ENCODE measurements at regions not wholly inside any gene's neighbourhood (a gene's known extent, or its start where the extent isn't known, plus 50 kb on each side); places are given as distances from the start of the nearest gene placed in this dataset.

DNA sequence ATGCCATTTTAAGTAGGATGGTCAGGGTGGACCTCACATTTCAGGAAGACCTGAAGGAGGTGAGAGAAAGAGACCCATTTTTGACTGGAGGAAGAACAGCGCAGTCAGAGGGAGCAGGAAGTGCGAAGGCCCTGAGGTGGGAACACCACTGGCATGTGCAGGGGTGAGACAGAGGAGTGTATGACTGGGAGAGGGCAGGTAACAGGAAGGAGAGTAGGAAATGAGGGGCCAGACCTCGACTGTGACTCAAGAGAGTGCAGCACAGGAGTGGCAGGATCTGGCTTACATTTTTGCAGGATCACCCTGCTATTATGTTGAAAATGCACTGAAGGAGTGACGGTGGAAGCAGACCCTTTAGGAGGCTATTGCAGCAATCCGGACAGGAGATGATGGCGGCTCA lies 117.7 kb upstream of the CDYL start:
- no peak for DNase-seq
- no peaks in the 10 kb centered on the region for H3K9me3 ChIP-seq
- TF ChIP-seq, protein P1, sequence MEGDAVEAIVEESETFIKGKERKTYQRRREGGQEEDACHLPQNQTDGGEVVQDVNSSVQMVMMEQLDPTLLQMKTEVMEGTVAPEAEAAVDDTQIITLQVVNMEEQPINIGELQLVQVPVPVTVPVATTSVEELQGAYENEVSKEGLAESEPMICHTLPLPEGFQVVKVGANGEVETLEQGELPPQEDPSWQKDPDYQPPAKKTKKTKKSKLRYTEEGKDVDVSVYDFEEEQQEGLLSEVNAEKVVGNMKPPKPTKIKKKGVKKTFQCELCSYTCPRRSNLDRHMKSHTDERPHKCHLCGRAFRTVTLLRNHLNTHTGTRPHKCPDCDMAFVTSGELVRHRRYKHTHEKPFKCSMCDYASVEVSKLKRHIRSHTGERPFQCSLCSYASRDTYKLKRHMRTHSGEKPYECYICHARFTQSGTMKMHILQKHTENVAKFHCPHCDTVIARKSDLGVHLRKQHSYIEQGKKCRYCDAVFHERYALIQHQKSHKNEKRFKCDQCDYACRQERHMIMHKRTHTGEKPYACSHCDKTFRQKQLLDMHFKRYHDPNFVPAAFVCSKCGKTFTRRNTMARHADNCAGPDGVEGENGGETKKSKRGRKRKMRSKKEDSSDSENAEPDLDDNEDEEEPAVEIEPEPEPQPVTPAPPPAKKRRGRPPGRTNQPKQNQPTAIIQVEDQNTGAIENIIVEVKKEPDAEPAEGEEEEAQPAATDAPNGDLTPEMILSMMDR (IDR thresholded peaks at IDR 0.05): no peak
- H3K4me3 ChIP-seq: no peak overlapping the region
- intact Hi-C loops (cut with DNase I): no loop called here
- H3K27me3 ChIP-seq: no peaks in the 10 kb centered on the region
- H3K36me3 ChIP-seq: no peaks in the 10 kb centered on the region
- ATAC-seq: no peak
- WGBS, 2 donors: 80 to 85% methylated on average over 6 of the region's 6 CpGs
- peaks cover 0 to 6% (median 0%) of the 10 kb centered on the region in 9 donors for H3K4me1 ChIP-seq
- H3K27ac ChIP-seq: no peak overlapping the region

DNA sequence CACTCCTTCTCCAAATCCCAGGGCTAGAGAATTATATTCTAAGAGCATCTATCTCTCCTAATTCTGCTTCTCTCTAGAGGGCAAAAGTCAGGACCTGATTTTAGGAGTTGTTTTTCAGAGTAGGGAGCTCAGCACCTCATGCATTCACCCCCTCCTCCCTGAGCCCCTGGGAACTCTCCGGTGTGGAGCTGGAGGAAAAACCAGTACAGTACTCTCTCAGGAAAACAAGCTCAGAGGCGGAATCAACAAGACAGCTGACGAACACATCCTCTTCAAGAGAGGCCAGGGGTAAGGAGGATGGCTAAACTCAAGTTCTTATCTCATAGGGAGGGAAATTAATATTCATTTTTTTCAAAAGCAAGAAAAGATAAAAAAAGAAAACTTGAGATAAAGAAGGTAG lies 120.1 kb upstream of the CDYL start:
- no peak overlapping the region for H3K27ac ChIP-seq
- peaks cover 0 to 5% (median 0%) of the 10 kb centered on the region in 9 donors for H3K4me1 ChIP-seq
- intact Hi-C loops (cut with DNase I): no loop called here
- no peak overlapping the region for H3K4me3 ChIP-seq
- no peak for DNase-seq
- H3K9me3 ChIP-seq: peaks cover 0 to 10% (median 0%) of the 10 kb centered on the region in 11 donors
- TF ChIP-seq, protein P1 (IDR thresholded peaks at IDR 0.05): no peak
- ATAC-seq: no peak
- no peaks in the 10 kb centered on the region for H3K36me3 ChIP-seq
- no peaks in the 10 kb centered on the region for H3K27me3 ChIP-seq
- WGBS, 2 donors: 71 to 74% methylated on average over 3 of the region's 3 CpGs

DNA sequence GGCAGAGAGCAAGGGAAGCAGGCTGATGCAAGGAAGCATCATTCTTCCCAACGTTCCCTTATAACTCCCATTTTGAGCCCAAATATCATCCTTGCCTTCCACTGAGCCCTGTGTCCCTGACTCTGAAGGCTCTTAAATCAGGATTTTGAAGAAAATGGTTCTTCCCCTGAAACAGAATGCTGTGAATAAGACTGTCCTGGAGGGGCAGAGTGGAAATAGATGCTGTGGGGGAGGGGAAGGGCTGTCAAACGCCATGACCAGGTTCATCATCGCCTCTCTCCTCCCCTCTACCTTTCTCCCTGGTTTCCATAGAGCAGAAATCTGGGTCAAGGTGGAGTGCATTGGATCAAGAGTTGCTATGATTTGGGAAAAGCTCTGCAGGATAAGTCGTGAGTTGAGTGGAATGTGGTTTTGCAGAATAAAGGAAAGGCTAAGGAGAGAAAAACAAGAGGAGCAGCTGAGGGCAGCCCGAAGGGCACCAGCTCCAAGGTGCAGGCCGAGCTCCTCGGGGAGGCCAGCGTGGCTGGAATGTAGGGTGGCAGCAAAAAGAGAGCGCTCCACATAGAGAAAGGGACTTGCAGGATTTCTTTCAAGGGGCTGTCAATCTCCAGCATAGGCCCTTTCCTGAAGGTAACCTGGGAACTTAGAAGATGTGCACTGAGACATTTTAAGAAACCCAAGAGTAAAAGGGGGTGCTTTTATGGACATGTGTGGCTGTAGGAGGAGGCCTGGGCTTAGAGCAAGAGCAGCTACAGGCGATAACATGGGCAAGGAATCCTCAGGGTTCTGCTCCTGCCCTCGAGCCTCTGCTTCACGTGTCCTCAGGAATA lies 120.8 kb upstream of the CDYL start:
- Histone ChIP-seq H3K4me1 (peaks cover 0 to under 1% (median 0%) of the 10 kb centered on the region in 9 donors), H3K27me3 (no peaks in the 10 kb centered on the region), H3K27ac (no peak overlapping the region), H3K9me3 (peaks cover 0 to 10% (median 0%) of the 10 kb centered on the region in 11 donors), H3K36me3 (no peaks in the 10 kb centered on the region), H3K4me3 (no peak overlapping the region)
- 75 to 78% methylated on average over 12 of the region's 12 CpGs for WGBS, 2 donors
- TF ChIP-seq, protein P1 (IDR thresholded peaks at IDR 0.05): no peak
- intact Hi-C loops (cut with DNase I): no loop called here
- no peak for DNase-seq
- ATAC-seq: no peak

DNA sequence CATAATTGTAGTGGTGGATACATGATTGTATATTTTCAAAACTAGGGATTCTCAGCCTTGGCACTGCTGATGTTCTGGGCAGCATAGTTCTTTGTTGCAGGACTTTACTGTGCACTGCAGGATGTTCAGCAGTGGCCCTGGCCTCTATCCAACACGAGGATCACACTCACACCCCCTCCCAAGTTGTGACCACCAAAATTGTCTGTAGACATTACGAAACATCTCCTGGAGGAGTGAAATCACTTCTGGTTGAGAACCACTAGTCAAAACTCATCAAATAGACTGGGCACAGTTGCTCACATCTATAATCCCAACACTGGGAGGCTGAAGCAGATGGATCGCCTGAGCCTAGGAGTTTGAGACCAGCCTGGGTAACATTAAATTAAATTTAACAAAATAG lies 123.1 kb upstream of the CDYL start:
- Histone ChIP-seq H3K27me3 (no peaks in the 10 kb centered on the region), H3K4me3 (no peak overlapping the region), H3K36me3 (no peaks in the 10 kb centered on the region), H3K9me3 (peaks cover 0 to 10% (median 0%) of the 10 kb centered on the region in 11 donors), H3K27ac (no peak overlapping the region), H3K4me1 (peaks cover 0 to 2% (median 0%) of the 10 kb centered on the region in 9 donors)
- TF ChIP-seq, protein P1 (IDR thresholded peaks at IDR 0.05): no peak
- ATAC-seq: no peak
- intact Hi-C loops (cut with DNase I): loop anchor here in 1 of 10 donors (1.0 kb wide), 1 partner anchor 26 kb away; no protein-coding TSS in a partner anchor
- WGBS, 2 donors: 77 to 82% methylated on average over 3 of the region's 3 CpGs
- no peak for DNase-seq

Measured in heart right ventricle (tissue), 16 donors.